Psoas muscle (tissue), 7 donors: ENCODE measurements at regions not wholly inside any gene's neighbourhood (a gene's known extent, or its start where the extent isn't known, plus 50 kb on each side); places are given as distances from the start of the nearest gene placed in this dataset.

Experiments
- ATAC-seq, 4 donors: fragments of 200-7000 bp; cut with Tn5 transposase; one replicate each; pipeline ENCODE4 v1.9.1; 2020; ENCODE audit warnings: moderate library complexity in 3 of 4, mild to moderate bottlenecking in 2 of 4
- DNase-seq, 2 donors: peaks; one replicate each; pipeline ENCODE4 v3.0.0-alpha.2; 2020
- H3K27ac ChIP-seq: fragments of 200-600 bp; one replicate; pipeline ENCODE4 v1.8.0; 2022
- H3K27me3 ChIP-seq, 3 donors: fragments of 200-600 bp in 1 of 3; one replicate each; pipeline versions ENCODE4 v1.6.1 to v1.8.0; 2013 to 2022; ENCODE audit warnings: low read length in 2 of 3, mild to moderate bottlenecking in 2 of 3, moderate library complexity in 1 of 3; ENCODE audit not compliant: insufficient read depth in 3 of 3
- H3K36me3 ChIP-seq, 2 donors: fragments of 200-600 bp in 1 of 2; one replicate each; pipeline versions ENCODE4 v1.6.1 to v1.8.0; 2013 to 2022; ENCODE audit warnings: low read depth in 1 of 2, mild to moderate bottlenecking in 1 of 2, moderate library complexity in 1 of 2; ENCODE audit not compliant: insufficient read depth in 1 of 2
- H3K4me1 ChIP-seq: fragments of 200-600 bp; one replicate; pipeline ENCODE4 v1.8.0; 2022
- H3K4me3 ChIP-seq: fragments of 200-600 bp; one replicate; pipeline ENCODE4 v1.8.0; 2022; ENCODE audit warnings: mild to moderate bottlenecking
- H3K9me3 ChIP-seq: fragments of 200-600 bp; one replicate; pipeline ENCODE4 v1.8.0; 2022
- CTCF ChIP-seq: fragments of 200-600 bp; IDR thresholded peaks from one replicate; pipeline ENCODE4 v1.8.0; 2022; ENCODE audit warnings: antibody characterized with exemption
- WGBS, 3 donors: extraction: QIAGEN DNeasy Blood & Tissue Kit; methylation state at CpG; one replicate each; pipeline versions ENCODE4 v1.1.6 to v1.1.7; 2013; 5-methylcytosine and 5-hydroxymethylcytosine counted together
- intact Hi-C, 2 donors: fragments of 100-400 bp; cut with DNase I; formaldehyde crosslinking; loops; one replicate each; pipeline versions ENCODE4 v1.11.0 to v1.14.2; 2022
- donor health status: healthy with polysubstance abuse.
- donor health status: DM: no; HTN: no; CAD: no; lungs with moderate emphysema.
- donor health status: Bipolar disorder and iron deficiency.
- donor health status: healthy.
- donor health status: DM: yes; HTN: yes; CAD: no.
- donor health status: DM: no; HTN: no; CAD: no.
- donor health status: DM: yes; HTN: yes; CAD: no.

- no peaks in the 10 kb centered on the region for H3K9me3 ChIP-seq
- no peak for TF ChIP-seq CTCF
- no peaks in the 10 kb centered on the region for H3K27me3 ChIP-seq
- WGBS, 3 donors = 71 to 90% (median 90%) methylated on average over 2 of the region's 2 CpGs
- no peaks in the 10 kb centered on the region for H3K36me3 ChIP-seq
- H3K4me3 ChIP-seq = no peak overlapping the region
- intact Hi-C loops = no loop called here
- no peaks in the 10 kb centered on the region for H3K4me1 ChIP-seq
- ATAC-seq (no peak), DNase-seq (no peak)
- H3K27ac ChIP-seq = no peak overlapping the region
These were observed 266.8 kb upstream of the PUDP start for GRCh38 chrX:7414753-7415152.

- no peaks in the 10 kb centered on the region for H3K9me3 ChIP-seq
- no peak for TF ChIP-seq CTCF
- no peaks in the 10 kb centered on the region for H3K4me1 ChIP-seq
- H3K36me3 ChIP-seq = no peaks in the 10 kb centered on the region
- intact Hi-C loops = no loop called here
- H3K4me3 ChIP-seq = no peak overlapping the region
- no peaks in the 10 kb centered on the region for H3K27me3 ChIP-seq
- 65 to 70% (median 69%) methylated on average over 4 of the region's 4 CpGs for WGBS, 3 donors
- H3K27ac ChIP-seq = no peak overlapping the region
- DNase-seq = no peak
- no peak for ATAC-seq
These were observed 264.9 kb upstream of the PUDP start for GRCh38 chrX:7412840-7413239.

GRCh38 chrX:7409866-7410265 is 261.9 kb upstream of the PUDP start:
- Histone ChIP-seq H3K27me3 (no peaks in the 10 kb centered on the region), H3K4me1 (no peaks in the 10 kb centered on the region), H3K9me3 (no peaks in the 10 kb centered on the region), H3K27ac (no peak overlapping the region), H3K4me3 (no peak overlapping the region), H3K36me3 (no peaks in the 10 kb centered on the region)
- ATAC-seq (no peak), DNase-seq (no peak)
- intact Hi-C loops = no loop called here
- WGBS, 3 donors = 82 to 92% (median 87%) methylated on average over 5 of the region's 5 CpGs
- no peak for TF ChIP-seq CTCF

GRCh38 chrX:7399373-7399772 is 251.4 kb upstream of the PUDP start:
- 98 to 100% (median 100%) methylated on average over 2 of the region's 2 CpGs for WGBS, 3 donors
- Histone ChIP-seq H3K36me3 (no peaks in the 10 kb centered on the region), H3K4me3 (no peak overlapping the region), H3K4me1 (no peaks in the 10 kb centered on the region), H3K27me3 (no peaks in the 10 kb centered on the region), H3K27ac (no peak overlapping the region), H3K9me3 (no peaks in the 10 kb centered on the region)
- ATAC-seq (no peak), DNase-seq (no peak)
- no peak for TF ChIP-seq CTCF
- intact Hi-C loops = no loop called here

- intact Hi-C loops = no loop called here
- no peak overlapping the region for H3K4me3 ChIP-seq
- H3K27ac ChIP-seq = no peak overlapping the region
- H3K9me3 ChIP-seq = no peaks in the 10 kb centered on the region
- no peaks in the 10 kb centered on the region for H3K4me1 ChIP-seq
- ATAC-seq (no peak), DNase-seq (no peak)
- WGBS, 3 donors = 29 to 53% (median 33%) methylated on average over 2 of the region's 2 CpGs
- TF ChIP-seq CTCF = no peak
- H3K36me3 ChIP-seq = no peaks in the 10 kb centered on the region
- peaks cover 0 to 5% (median 0%) of the 10 kb centered on the region in 3 donors for H3K27me3 ChIP-seq
These were observed 242.5 kb upstream of the PUDP start for GRCh38 chrX:7390441-7390840.
